Psoas muscle (tissue), 7 donors: ENCODE measurements at regions not wholly inside any gene's neighbourhood (a gene's known extent, or its start where the extent isn't known, plus 50 kb on each side); places are given as distances from the start of the nearest gene placed in this dataset.
A peak's percentile ranks its signal among the peaks of the same experiment; 100 is the strongest.

Source experiments
- ATAC-seq, 4 donors: fragments of 200-7000 bp; cut with Tn5 transposase; one replicate each; pipeline ENCODE4 v1.9.1; 2020; ENCODE audit warnings: moderate library complexity in 3 of 4, mild to moderate bottlenecking in 2 of 4
- DNase-seq, 2 donors: peaks; one replicate each; pipeline ENCODE4 v3.0.0-alpha.2; 2020
- H3K27ac ChIP-seq: fragments of 200-600 bp; one replicate; pipeline ENCODE4 v1.8.0; 2022
- H3K27me3 ChIP-seq, 3 donors: fragments of 200-600 bp in 1 of 3; one replicate each; pipeline versions ENCODE4 v1.6.1 to v1.8.0; 2013 to 2022; ENCODE audit warnings: low read length in 2 of 3, mild to moderate bottlenecking in 2 of 3, moderate library complexity in 1 of 3; ENCODE audit not compliant: insufficient read depth in 3 of 3
- H3K36me3 ChIP-seq, 2 donors: fragments of 200-600 bp in 1 of 2; one replicate each; pipeline versions ENCODE4 v1.6.1 to v1.8.0; 2013 to 2022; ENCODE audit warnings: low read depth in 1 of 2, mild to moderate bottlenecking in 1 of 2, moderate library complexity in 1 of 2; ENCODE audit not compliant: insufficient read depth in 1 of 2
- H3K4me1 ChIP-seq: fragments of 200-600 bp; one replicate; pipeline ENCODE4 v1.8.0; 2022
- H3K4me3 ChIP-seq: fragments of 200-600 bp; one replicate; pipeline ENCODE4 v1.8.0; 2022; ENCODE audit warnings: mild to moderate bottlenecking
- H3K9me3 ChIP-seq: fragments of 200-600 bp; one replicate; pipeline ENCODE4 v1.8.0; 2022
- CTCF ChIP-seq: fragments of 200-600 bp; IDR thresholded peaks from one replicate; pipeline ENCODE4 v1.8.0; 2022; ENCODE audit warnings: antibody characterized with exemption
- WGBS, 3 donors: extraction: QIAGEN DNeasy Blood & Tissue Kit; methylation state at CpG; one replicate each; pipeline versions ENCODE4 v1.1.6 to v1.1.7; 2013; 5-methylcytosine and 5-hydroxymethylcytosine counted together
- intact Hi-C, 2 donors: fragments of 100-400 bp; cut with DNase I; formaldehyde crosslinking; loops; one replicate each; pipeline versions ENCODE4 v1.11.0 to v1.14.2; 2022
- donor health status: healthy with polysubstance abuse.
- donor health status: DM: no; HTN: no; CAD: no; lungs with moderate emphysema.
- donor health status: Bipolar disorder and iron deficiency.
- donor health status: healthy.
- donor health status: DM: yes; HTN: yes; CAD: no.
- donor health status: DM: no; HTN: no; CAD: no.
- donor health status: DM: yes; HTN: yes; CAD: no.

- no peaks in the 10 kb centered on the region for H3K4me1 ChIP-seq
- DNase-seq (no peak), ATAC-seq (no peak)
- H3K27ac ChIP-seq = no peak overlapping the region
- H3K27me3 ChIP-seq = peaks cover 0 to 2% (median 0%) of the 10 kb centered on the region in 3 donors
- 61 to 75% (median 62%) methylated on average over 4 of the region's 4 CpGs for WGBS, 3 donors
- intact Hi-C loops = no loop called here
- TF ChIP-seq CTCF = no peak
- no peaks in the 10 kb centered on the region for H3K9me3 ChIP-seq
- no peak overlapping the region for H3K4me3 ChIP-seq
- no peaks in the 10 kb centered on the region for H3K36me3 ChIP-seq
Measured at GRCh38 chr7:25946181-25946580, 205.8 kb upstream of the NFE2L3 start.

- Histone ChIP-seq H3K9me3 (no peaks in the 10 kb centered on the region), H3K27ac (no peak overlapping the region), H3K36me3 (no peaks in the 10 kb centered on the region), H3K27me3 (no peaks in the 10 kb centered on the region), H3K4me1 (no peaks in the 10 kb centered on the region), H3K4me3 (no peak overlapping the region)
- 60 to 70% (median 65%) methylated on average over 13 of the region's 13 CpGs for WGBS, 3 donors
- no peak for TF ChIP-seq CTCF
- ATAC-seq (no peak), DNase-seq (no peak)
- intact Hi-C loops = no loop called here
Measured at GRCh38 chr7:25947669-25948516, 204.1 kb upstream of the NFE2L3 start.

GRCh38 chr7:25949736-25950487 lies 202.1 kb upstream of the NFE2L3 start:
- H3K27me3 ChIP-seq = no peaks in the 10 kb centered on the region
- no peak overlapping the region for H3K27ac ChIP-seq
- WGBS, 3 donors = 17 to 29% (median 24%) methylated on average over 32 of the region's 32 CpGs
- H3K4me3 ChIP-seq = peak overlapping the region; percentile 69
- intact Hi-C loops = loop anchor here in 1 of 2 donors (5.0 kb wide), 1 partner anchor 58 kb away; no protein-coding TSS in a partner anchor
- TF ChIP-seq CTCF = no peak
- no peaks in the 10 kb centered on the region for H3K9me3 ChIP-seq
- no peaks in the 10 kb centered on the region for H3K4me1 ChIP-seq
- no peak for DNase-seq
- H3K36me3 ChIP-seq = no peaks in the 10 kb centered on the region
- ATAC-seq = no peak

GRCh38 chr7:25950488-25951413 lies 201.2 kb upstream of the NFE2L3 start:
- intact Hi-C loops = loop anchor here in 1 of 2 donors (5.0 kb wide), 1 partner anchor 58 kb away; no protein-coding TSS in a partner anchor
- TF ChIP-seq CTCF = no peak
- WGBS, 3 donors = 1% methylated on average over 28 to 86 of the region's 86 CpGs

More at GRCh38 chr7:25950488-25951413, 201.2 kb upstream of the NFE2L3 start:
- Histone ChIP-seq H3K9me3 (no peaks in the 10 kb centered on the region), H3K27ac (no peak overlapping the region), H3K4me1 (no peaks in the 10 kb centered on the region), H3K36me3 (no peaks in the 10 kb centered on the region), H3K4me3 (peak overlapping the region; percentile 69), H3K27me3 (no peaks in the 10 kb centered on the region)
- ATAC-seq (peak; percentile 90 to 99 (median 97)), DNase-seq (peak; percentile 90 to 94)
